HCT116 (cell line): ENCODE measurements at regions not wholly inside any gene's neighbourhood (a gene's known extent, or its start where the extent isn't known, plus 50 kb on each side); places are given as distances from the start of the nearest gene placed in this dataset.

Experiments used
- ATAC-seq: fragments of 200-7000 bp; cut with Tn5 transposase; 2 replicates; pipeline ENCODE4 v1.9.1; 2020; ENCODE audit warnings: mild to moderate bottlenecking, moderate library complexity
- BruUV-seq: library from RNA; stranded (reverse); fragments of 400-500 nt; replicated peaks from 2 replicates; lab custom pipeline; 2021; lab: Mats Ljungman, UMichigan
- CTCF ChIA-PET: fragments of 300-600 bp; sonication (Branson Sonifier 250); formaldehyde crosslinking; loops from one replicate; lab custom pipeline; 2021; ENCODE audit warnings: antibody characterized with exemption; lab: Charles Lee
- POLR2A ChIA-PET: fragments of 300-600, 350-600 bp; sonication (Branson Sonifier 250); formaldehyde crosslinking; loops from one replicate; lab custom pipeline; 2021; ENCODE audit warnings: antibody characterized with exemption; lab: Charles Lee
- RAD21 ChIA-PET, 2 experiments: fragments of 300-600 bp; sonication (Branson Sonifier 250); formaldehyde crosslinking; loops; one replicate each; lab custom pipeline; 2023; ENCODE audit warnings: low total read pairs in 2 of 2; ENCODE audit not compliant: uncharacterized antibody in 2 of 2, unreplicated experiment in 2 of 2, low non-redundant PET in 1 of 2; lab: Charles Lee
- DNase-seq: peaks from one replicate; pipeline ENCODE4 v3.0.0-alpha.2; 2010; ENCODE audit warnings: low read depth, low spot score
- H2AFZ ChIP-seq: fragments of 200-600 bp; shearing (Covaris generic), sonication (generic); 2 replicates; pipeline ENCODE4 v1.6.1; 2017; ENCODE audit warnings: low read depth, mixed run types, mixed read lengths, antibody characterized with exemption, low read length; ENCODE audit not compliant: poor library complexity, severe bottlenecking
- H3K27ac ChIP-seq: 2 replicates; pipeline ENCODE4 v1.5.1; 2012; ENCODE audit warnings: low read depth, low read length
- H3K27me3 ChIP-seq: fragments of 200-600 bp; sonication (generic); 2 replicates; pipeline ENCODE4 v1.6.1; 2016; ENCODE audit warnings: mixed run types, low read length, mixed read lengths; ENCODE audit not compliant: insufficient read depth
- H3K36me3 ChIP-seq, 2 experiments: fragments of 200-500 bp in 1 of 2; fragments of 200-600 bp in 1 of 2; sonication (Bioruptor generic) in 1 of 2; sonication (generic) in 1 of 2; 2 replicates each; pipeline versions ENCODE4 v1.5.1 to v1.6.1; 2014 to 2016; ENCODE audit warnings: low read length in 2 of 2, inconsistent platforms in 1 of 2, mixed read lengths in 1 of 2, mixed run types in 1 of 2; ENCODE audit not compliant: insufficient read depth in 2 of 2, control insufficient read depth in 1 of 2
- H3K4me1 ChIP-seq, 2 experiments: fragments of 200-600 bp in 1 of 2; sonication (generic) in 1 of 2; 2 replicates each; pipeline versions ENCODE4 v1.5.1 to v1.6.1; 2012 to 2017; ENCODE audit warnings: low read length in 2 of 2, inconsistent platforms in 1 of 2, mild to moderate bottlenecking in 1 of 2, mixed read lengths in 1 of 2, mixed run types in 1 of 2, moderate library complexity in 1 of 2; ENCODE audit not compliant: insufficient read depth in 2 of 2, control insufficient read depth in 1 of 2
- H3K4me2 ChIP-seq: fragments of 200-600 bp; sonication (generic); 2 replicates; pipeline ENCODE4 v1.6.1; 2017; ENCODE audit warnings: mixed run types, low read length, mixed read lengths
- H3K4me3 ChIP-seq, 2 experiments: fragments of 200-600 bp in 1 of 2; sonication (generic) in 1 of 2; replicated peaks in 1 of 2; 2 replicates each; pipeline ENCODE4 v1.5.1; 2011 to 2016; ENCODE audit warnings: low read length in 2 of 2, control low read depth in 1 of 2, low read depth in 1 of 2, mild to moderate bottlenecking in 1 of 2, mixed read lengths in 1 of 2, mixed run types in 1 of 2
- H3K79me2 ChIP-seq: fragments of 200-600 bp; sonication (generic); 2 replicates; pipeline ENCODE4 v1.6.1; 2017; ENCODE audit warnings: mild to moderate bottlenecking, mixed run types, low read length, moderate library complexity, mixed read lengths; ENCODE audit not compliant: insufficient read depth
- H3K9ac ChIP-seq: fragments of 200-600 bp; sonication (generic); 2 replicates; pipeline ENCODE4 v1.6.1; 2016; ENCODE audit warnings: low read length, mixed read lengths
- H3K9me2 ChIP-seq: fragments of 200-600 bp; sonication (generic), shearing (Covaris generic); 2 replicates; pipeline ENCODE4 v1.6.1; 2017; ENCODE audit warnings: mixed run types, mild to moderate bottlenecking, moderate library complexity; ENCODE audit not compliant: insufficient read depth
- H3K9me3 ChIP-seq, 2 experiments: fragments of 200-500 bp in 1 of 2; fragments of 200-600 bp in 1 of 2; sonication (Bioruptor generic) in 1 of 2; sonication (generic) in 1 of 2; 2 replicates each; pipeline ENCODE4 v1.6.1; 2014 to 2017; ENCODE audit warnings: low read length in 2 of 2, mixed read lengths in 2 of 2, inconsistent platforms in 1 of 2, low read depth in 1 of 2, mild to moderate bottlenecking in 1 of 2, mixed run types in 1 of 2, moderate library complexity in 1 of 2; ENCODE audit not compliant: control insufficient read depth in 1 of 2, insufficient read depth in 1 of 2
- H4K20me1 ChIP-seq: fragments of 200-600 bp; sonication (generic), shearing (Covaris generic); 2 replicates; pipeline ENCODE4 v1.6.1; 2017; ENCODE audit warnings: mixed run types, mild to moderate bottlenecking, moderate library complexity; ENCODE audit not compliant: insufficient read depth
- CBX3 ChIP-seq: IDR thresholded peaks from 2 replicates; pipeline ENCODE4 v1.6.1; 2012; ENCODE audit warnings: low read depth
- CEBPB ChIP-seq: IDR thresholded peaks from 2 replicates; pipeline ENCODE4 v1.6.1; 2012; ENCODE audit warnings: low read depth
- ELF1 ChIP-seq: IDR thresholded peaks from 2 replicates; pipeline ENCODE4 v1.6.1; 2012; ENCODE audit warnings: low read depth, borderline replicate concordance
- FOSL1 ChIP-seq: IDR thresholded peaks from 2 replicates; pipeline ENCODE4 v1.6.1; 2012; ENCODE audit warnings: low read depth
- RAD21 ChIP-seq: IDR thresholded peaks from 2 replicates; pipeline ENCODE4 v1.6.1; 2012; ENCODE audit warnings: low read depth, mild to moderate bottlenecking
- YY1 ChIP-seq: IDR thresholded peaks from 2 replicates; pipeline ENCODE4 v1.6.1; 2011; ENCODE audit warnings: low read length, low read depth, moderate library complexity, mild to moderate bottlenecking; ENCODE audit not compliant: insufficient replicate concordance; ENCODE audit errors: extremely low read depth
- ZNF274 ChIP-seq: fragments of 200-500 bp; sonication (Bioruptor generic); IDR thresholded peaks from 2 replicates; pipeline ENCODE4 v1.6.1; 2014; ENCODE audit warnings: mild to moderate bottlenecking, low read depth, low read length, inconsistent platforms
- intact Hi-C: fragments of 100-400 bp; cut with micrococcal nuclease; formaldehyde crosslinking; loops from 2 replicates; pipeline ENCODE4 v1.10.0; 2022

DNA sequence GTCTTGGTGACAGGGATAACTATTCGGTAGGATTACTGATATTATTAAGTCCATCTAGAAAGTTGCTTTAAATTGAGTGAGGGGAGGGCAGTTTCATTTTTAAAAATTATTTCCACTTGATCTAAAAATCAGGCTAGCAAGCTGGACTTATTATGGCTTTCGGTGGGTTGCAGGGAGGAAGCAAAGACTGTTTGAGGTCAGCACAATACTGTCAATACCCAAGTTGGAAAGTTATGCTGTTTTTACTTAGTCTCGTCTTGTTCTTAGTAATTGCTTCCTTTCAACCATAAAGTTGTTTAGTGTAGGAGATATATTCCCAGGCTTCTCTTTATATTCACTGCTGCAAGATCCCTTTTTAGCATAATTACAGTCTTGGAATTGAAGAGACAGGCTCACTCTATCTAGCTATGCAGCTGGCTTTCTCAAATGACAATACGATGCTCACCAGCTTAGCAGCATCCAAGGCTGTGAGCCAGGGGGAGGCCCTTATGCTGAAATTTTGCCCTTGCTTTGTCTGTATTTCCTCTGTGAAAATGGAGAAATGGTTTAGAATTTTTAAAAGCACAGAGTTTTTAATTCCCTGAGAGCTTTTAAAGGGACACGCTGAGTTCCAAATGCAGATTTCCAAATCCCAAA is 68.2 kb upstream of the APC start (continued):
- TF ChIP-seq ELF1 (no peak), ZNF274 (no peak)

DNA sequence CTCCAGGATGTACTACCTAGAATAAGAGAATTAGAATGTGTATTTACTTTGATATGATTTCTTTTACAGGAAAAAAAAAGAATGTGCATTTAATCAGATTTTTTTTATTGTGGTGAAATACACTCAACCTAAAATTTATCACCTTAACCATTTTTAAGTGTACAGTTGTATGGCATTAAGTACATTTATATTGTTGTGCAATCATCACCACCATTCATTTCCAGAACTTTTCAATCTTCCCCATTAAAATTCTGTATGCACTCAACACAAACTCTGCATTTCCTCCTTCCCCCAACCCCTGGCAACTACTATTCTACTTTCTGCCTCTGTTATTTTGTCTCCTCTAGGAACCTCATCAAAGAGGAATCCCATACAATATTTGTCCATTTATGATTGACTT is 66.0 kb upstream of the APC start:
- no peak for ATAC-seq
- no peak for DNase-seq
- no peak overlapping the region for H3K27ac ChIP-seq
- H3K4me1 ChIP-seq, result no peaks in the 10 kb centered on the region
- no peak overlapping the region for H3K9ac ChIP-seq
- H3K4me2 ChIP-seq, result no peak overlapping the region
- ChIA-PET POLR2A (no interaction called here), CTCF (no interaction called here), RAD21 (no interaction called here)
- H3K36me3 ChIP-seq, result no peaks in the 10 kb centered on the region
- no peaks in the 10 kb centered on the region for H3K9me2 ChIP-seq
- no peaks in the 10 kb centered on the region for H3K9me3 ChIP-seq
- BruUV-seq, result no TSS peak
- H4K20me1 ChIP-seq, result no peaks in the 10 kb centered on the region
- H2AFZ ChIP-seq, result no peak overlapping the region
- H3K27me3 ChIP-seq, result no peaks in the 10 kb centered on the region
- H3K4me3 ChIP-seq, result no peak overlapping the region
- intact Hi-C loops, result no loop called here
- no peaks in the 10 kb centered on the region for H3K79me2 ChIP-seq
- TF ChIP-seq RAD21 (no peak), CBX3 (no peak)

DNA sequence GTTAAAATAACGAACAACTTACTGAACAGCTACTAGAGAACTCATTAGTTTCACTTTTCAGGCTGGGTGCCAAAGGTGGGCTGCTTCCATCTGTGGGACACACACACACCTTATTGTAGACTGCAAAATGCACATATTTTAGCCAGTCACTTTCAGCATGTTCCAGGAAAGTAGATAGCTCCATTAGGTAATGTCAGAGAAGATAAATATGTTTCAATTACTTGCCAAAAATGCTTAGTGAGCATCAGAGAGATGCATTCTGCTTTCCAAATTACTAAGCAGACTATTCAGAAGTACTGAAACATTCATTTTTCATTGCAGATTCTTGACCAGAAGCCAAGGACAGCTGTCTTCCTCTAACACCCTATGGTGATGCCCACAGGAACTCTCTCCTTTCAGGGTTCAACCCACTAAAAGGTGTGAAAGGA is 56.2 kb upstream of the APC start:
- ChIA-PET CTCF (no interaction called here), POLR2A (no interaction called here), RAD21 (no interaction called here)
- no peak overlapping the region for H2AFZ ChIP-seq
- no peaks in the 10 kb centered on the region for H3K4me1 ChIP-seq
- H3K27ac ChIP-seq, result no peak overlapping the region
- no peak overlapping the region for H3K4me2 ChIP-seq
- no peaks in the 10 kb centered on the region for H3K9me2 ChIP-seq
- BruUV-seq, result no TSS peak
- no peaks in the 10 kb centered on the region for H3K36me3 ChIP-seq
- H3K27me3 ChIP-seq, result no peaks in the 10 kb centered on the region
- H3K9me3 ChIP-seq, result no peaks in the 10 kb centered on the region
- no peak for DNase-seq
- no peak overlapping the region for H3K4me3 ChIP-seq
- no peaks in the 10 kb centered on the region for H3K79me2 ChIP-seq
- no peaks in the 10 kb centered on the region for H4K20me1 ChIP-seq
- no peak for ATAC-seq
- intact Hi-C loops, result no loop called here
- no peak overlapping the region for H3K9ac ChIP-seq
- no peak for TF ChIP-seq CEBPB
- TF ChIP-seq YY1, result no peak
- no peak for TF ChIP-seq ZNF274
- TF ChIP-seq FOSL1, result no peak
